Ascending aorta (tissue), 2 donors: ENCODE measurements at regions not wholly inside any gene's neighbourhood (a gene's known extent, or its start where the extent isn't known, plus 50 kb on each side); places are given as distances from the start of the nearest gene placed in this dataset.

Experiments used
- DNase-seq, 2 donors: peaks; one replicate each; pipeline ENCODE4 v3.0.0-alpha.2; 2019; ENCODE audit warnings: low spot score in 2 of 2
- H3K27ac ChIP-seq, 2 donors: fragments of 200-600 bp; sonication (generic); one replicate each; pipeline ENCODE4 v1.5.1; 2016 to 2017; ENCODE audit warnings: mild to moderate bottlenecking in 1 of 2
- H3K27me3 ChIP-seq: fragments of 200-600 bp; sonication (generic); one replicate; pipeline ENCODE4 v1.5.1; 2017
- H3K36me3 ChIP-seq, 2 donors: fragments of 200-600 bp; sonication (generic); one replicate each; pipeline ENCODE4 v1.5.1; 2016
- H3K4me1 ChIP-seq, 2 donors: fragments of 200-600 bp; sonication (generic); one replicate each; pipeline ENCODE4 v1.5.1; 2016 to 2017; ENCODE audit warnings: mild to moderate bottlenecking in 1 of 2
- H3K4me3 ChIP-seq, 2 donors: fragments of 200-600 bp; sonication (generic); one replicate each; pipeline ENCODE4 v1.5.1; 2016 to 2017; ENCODE audit warnings: mild to moderate bottlenecking in 1 of 2
- H3K9me3 ChIP-seq, 2 donors: fragments of 200-600 bp; sonication (generic); one replicate each; pipeline ENCODE4 v1.5.1; 2016
- CTCF ChIP-seq, 3 experiments: fragments of 200-600 bp in 2 of 3; fragments of 450-650 bp in 1 of 3; sonication (generic) in 2 of 3; IDR thresholded peaks; one replicate each; pipeline ENCODE4 v1.5.1; 2016 to 2019; ENCODE audit warnings: antibody characterized with exemption in 3 of 3, mild to moderate bottlenecking in 1 of 3, moderate library complexity in 1 of 3
- intact Hi-C: fragments of 100-400 bp; cut with DNase I; formaldehyde crosslinking; loops from one replicate; pipeline ENCODE4 v1.15.1; 2023

GRCh38 chr14:48452437-48452995, 777.1 kb upstream of the MDGA2 start:
- Histone ChIP-seq H3K9me3 (no peaks in the 10 kb centered on the region), H3K27ac (no peak overlapping the region), H3K36me3 (no peaks in the 10 kb centered on the region), H3K4me3 (no peak overlapping the region), H3K27me3 (no peaks in the 10 kb centered on the region), H3K4me1 (no peaks in the 10 kb centered on the region)
- no peak for DNase-seq
- intact Hi-C loops, result no loop called here
- TF ChIP-seq CTCF (IDR thresholded peaks at IDR 0.05), result no peak

DNA sequence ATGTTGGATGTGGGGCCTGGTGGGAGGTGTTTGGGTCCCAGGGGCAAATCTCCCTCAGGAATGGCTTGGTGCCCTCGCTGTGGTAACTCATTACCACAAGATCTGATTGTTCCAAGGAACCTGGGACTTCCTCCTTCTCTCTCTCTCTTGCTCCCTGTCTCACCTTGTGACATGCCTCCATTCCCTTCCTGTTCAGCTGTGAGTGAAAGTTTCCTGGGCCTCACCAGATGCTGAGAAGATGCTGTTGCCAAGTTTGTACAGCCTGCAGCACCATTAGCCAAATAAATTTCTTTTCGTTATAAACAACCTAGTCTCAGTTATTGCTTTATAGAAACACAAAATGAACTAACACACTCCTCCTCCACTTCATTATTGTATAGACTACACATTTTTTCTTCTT, 759.8 kb upstream of the MDGA2 start:
- DNase-seq, result no peak
- Histone ChIP-seq H3K27me3 (no peaks in the 10 kb centered on the region), H3K27ac (no peak overlapping the region), H3K36me3 (no peaks in the 10 kb centered on the region), H3K4me3 (no peak overlapping the region), H3K4me1 (no peaks in the 10 kb centered on the region), H3K9me3 (no peaks in the 10 kb centered on the region)
- TF ChIP-seq CTCF (IDR thresholded peaks at IDR 0.05), result no peak
- intact Hi-C loops, result no loop called here

DNA sequence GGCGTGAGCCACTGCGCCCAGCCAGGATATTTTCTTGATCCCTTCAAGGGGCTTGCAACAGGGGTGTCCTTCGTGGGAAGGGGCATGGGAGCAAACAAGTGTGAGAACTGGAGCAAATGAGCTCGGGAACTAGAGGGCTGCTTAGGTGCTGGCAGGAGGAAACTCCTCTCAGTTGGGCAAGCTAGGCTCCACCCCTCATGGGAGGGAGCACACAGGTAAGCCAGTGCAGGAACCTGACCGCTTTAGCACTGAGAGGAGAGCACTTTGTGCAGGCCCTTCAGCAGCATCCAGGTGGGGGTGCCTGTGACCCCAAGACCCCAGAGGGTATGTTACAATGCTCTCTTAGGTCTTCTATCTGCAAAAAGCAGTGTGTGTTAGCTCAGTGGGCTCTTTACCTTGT, 755.4 kb upstream of the MDGA2 start:
- Histone ChIP-seq H3K36me3 (no peaks in the 10 kb centered on the region), H3K9me3 (no peaks in the 10 kb centered on the region), H3K4me1 (no peaks in the 10 kb centered on the region), H3K27me3 (no peaks in the 10 kb centered on the region), H3K27ac (no peak overlapping the region), H3K4me3 (no peak overlapping the region)
- intact Hi-C loops, result no loop called here
- DNase-seq, result no peak
- TF ChIP-seq CTCF (IDR thresholded peaks at IDR 0.05), result no peak

DNA sequence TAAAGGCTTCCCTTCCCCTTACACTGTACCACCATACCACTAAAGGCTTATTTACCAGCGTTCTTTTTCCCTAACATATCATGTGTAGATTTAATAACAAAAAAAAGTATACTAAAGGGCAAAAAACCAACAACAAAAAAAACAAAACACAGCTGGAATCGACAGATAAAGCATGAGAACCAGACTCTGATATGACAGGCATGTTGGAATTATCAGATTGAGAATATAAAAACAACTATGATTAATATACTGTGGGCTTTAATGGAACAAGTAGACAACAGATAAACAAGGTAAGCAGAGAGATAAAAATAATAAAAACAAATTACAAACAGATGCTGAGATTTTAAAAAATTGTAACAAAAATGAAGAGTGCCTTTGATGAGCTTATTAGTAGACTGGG, 754.1 kb upstream of the MDGA2 start:
- TF ChIP-seq CTCF (IDR thresholded peaks at IDR 0.05), result no peak
- intact Hi-C loops, result no loop called here
- no peak overlapping the region for H3K4me3 ChIP-seq
- no peak overlapping the region for H3K27ac ChIP-seq
- DNase-seq, result no peak
- H3K36me3 ChIP-seq, result no peaks in the 10 kb centered on the region
- no peaks in the 10 kb centered on the region for H3K9me3 ChIP-seq
- H3K4me1 ChIP-seq, result no peaks in the 10 kb centered on the region
- H3K27me3 ChIP-seq, result no peaks in the 10 kb centered on the region

- H3K4me3 ChIP-seq, result no peak overlapping the region
- DNase-seq, result no peak
- no peak overlapping the region for H3K27ac ChIP-seq
- no peak for TF ChIP-seq CTCF (IDR thresholded peaks at IDR 0.05)
- no peaks in the 10 kb centered on the region for H3K36me3 ChIP-seq
- intact Hi-C loops, result no loop called here
- no peaks in the 10 kb centered on the region for H3K27me3 ChIP-seq
- H3K4me1 ChIP-seq, result no peaks in the 10 kb centered on the region
- no peaks in the 10 kb centered on the region for H3K9me3 ChIP-seq
Measured at GRCh38 chr14:48417715-48418500, 742.5 kb upstream of the MDGA2 start.
